ENCODE measurements at regions not wholly inside any gene's neighbourhood (a gene's known extent, or its start where the extent isn't known, plus 50 kb on each side); places are given as distances from the start of the nearest gene placed in this dataset.

- Histone ChIP-seq H3K9me3 (ENCODE audit: control insufficient read depth, insufficient read depth, low read depth, low read length) (no peaks in the 10 kb centered on the region), H3K9ac (ENCODE audit: insufficient read depth, low read length) (no peak overlapping the region), H3K4me3 (replicated peaks in 1 of 4; ENCODE audit: control extremely low read depth in 1 of 4, insufficient read depth in 1 of 4, low read depth in 3 of 4, low read length in 4 of 4) (no peak overlapping the region), H3K36me3 (ENCODE audit: control insufficient read depth, insufficient read depth, low read length) (no peaks in the 10 kb centered on the region), H3K4me2 (ENCODE audit: extremely low read depth, insufficient read depth, low read length) (no peak overlapping the region), H3K79me2 (ENCODE audit: control insufficient read depth, insufficient read depth, low read length) (no peaks in the 10 kb centered on the region), H4K20me1 (ENCODE audit: control insufficient read depth, extremely low read depth, insufficient read depth, low read length) (no peaks in the 10 kb centered on the region), H2AFZ (ENCODE audit: low read length) (no peak overlapping the region), H3K27ac (ENCODE audit: insufficient read depth, low read length) (no peak overlapping the region), H3K4me1 (ENCODE audit: control insufficient read depth, extremely low read depth, insufficient read depth, low read length) (no peaks in the 10 kb centered on the region), H3K27me3 (ENCODE audit: control insufficient read depth, insufficient read depth, low read length) (no peaks in the 10 kb centered on the region)
- DNase-seq (ENCODE audit: low read depth in 2 of 2): no peak
- TF ChIP-seq EZH2 (IDR thresholded peaks at IDR 0.05; ENCODE audit: low read length, missing control alignments) (no peak), CTCF (conservative IDR thresholded peaks at IDR 0.05 in 1 of 2, IDR thresholded peaks at IDR 0.05 in 1 of 2; ENCODE audit: low read depth in 1 of 2, low read length in 2 of 2) (no peak)
These were observed 461.5 kb upstream of the NR2F2 start for GRCh38 chr15:95868970-95869369.

- H3K27ac ChIP-seq (ENCODE audit: insufficient read depth, low read length): no peak overlapping the region
- TF ChIP-seq EZH2 (IDR thresholded peaks at IDR 0.05; ENCODE audit: low read length, missing control alignments): no peak
- no peak for TF ChIP-seq CTCF (conservative IDR thresholded peaks at IDR 0.05 in 1 of 2, IDR thresholded peaks at IDR 0.05 in 1 of 2; ENCODE audit: low read depth in 1 of 2, low read length in 2 of 2)
- peak overlapping the region; percentile 50 for H2AFZ ChIP-seq (ENCODE audit: low read length)
- no peaks in the 10 kb centered on the region for H3K36me3 ChIP-seq (ENCODE audit: control insufficient read depth, insufficient read depth, low read length)
- no peaks in the 10 kb centered on the region for H3K4me1 ChIP-seq (ENCODE audit: control insufficient read depth, extremely low read depth, insufficient read depth, low read length)
- no peak overlapping the region for H3K9ac ChIP-seq (ENCODE audit: insufficient read depth, low read length)
- no peak for DNase-seq (ENCODE audit: low read depth in 2 of 2)
- H3K79me2 ChIP-seq (ENCODE audit: control insufficient read depth, insufficient read depth, low read length): no peaks in the 10 kb centered on the region
- no peaks in the 10 kb centered on the region for H3K27me3 ChIP-seq (ENCODE audit: control insufficient read depth, insufficient read depth, low read length)
- H4K20me1 ChIP-seq (ENCODE audit: control insufficient read depth, extremely low read depth, insufficient read depth, low read length): no peaks in the 10 kb centered on the region
- no peak overlapping the region for H3K4me3 ChIP-seq (replicated peaks in 1 of 4; ENCODE audit: control extremely low read depth in 1 of 4, insufficient read depth in 1 of 4, low read depth in 3 of 4, low read length in 4 of 4)
- no peaks in the 10 kb centered on the region for H3K9me3 ChIP-seq (ENCODE audit: control insufficient read depth, insufficient read depth, low read depth, low read length)
- H3K4me2 ChIP-seq (ENCODE audit: extremely low read depth, insufficient read depth, low read length): no peak overlapping the region
These were observed 460.6 kb upstream of the NR2F2 start for GRCh38 chr15:95869920-95870319.

GRCh38 chr15:95872366-95872771 is 458.1 kb upstream of the NR2F2 start:
- peak; percentile 14 to 85 for DNase-seq (ENCODE audit: low read depth in 2 of 2)
- Histone ChIP-seq H3K27ac (ENCODE audit: insufficient read depth, low read length) (no peak overlapping the region), H3K9ac (ENCODE audit: insufficient read depth, low read length) (no peak overlapping the region), H3K36me3 (ENCODE audit: control insufficient read depth, insufficient read depth, low read length) (no peaks in the 10 kb centered on the region), H3K79me2 (ENCODE audit: control insufficient read depth, insufficient read depth, low read length) (no peaks in the 10 kb centered on the region), H4K20me1 (ENCODE audit: control insufficient read depth, extremely low read depth, insufficient read depth, low read length) (no peaks in the 10 kb centered on the region), H3K4me2 (ENCODE audit: extremely low read depth, insufficient read depth, low read length) (no peak overlapping the region), H3K9me3 (ENCODE audit: control insufficient read depth, insufficient read depth, low read depth, low read length) (no peaks in the 10 kb centered on the region), H3K27me3 (ENCODE audit: control insufficient read depth, insufficient read depth, low read length) (no peaks in the 10 kb centered on the region), H3K4me1 (ENCODE audit: control insufficient read depth, extremely low read depth, insufficient read depth, low read length) (no peaks in the 10 kb centered on the region), H2AFZ (ENCODE audit: low read length) (no peak overlapping the region), H3K4me3 (replicated peaks in 1 of 4; ENCODE audit: control extremely low read depth in 1 of 4, insufficient read depth in 1 of 4, low read depth in 3 of 4, low read length in 4 of 4) (no peak overlapping the region)
- TF ChIP-seq EZH2 (IDR thresholded peaks at IDR 0.05; ENCODE audit: low read length, missing control alignments): no peak
- no peak for TF ChIP-seq CTCF (conservative IDR thresholded peaks at IDR 0.05 in 1 of 2, IDR thresholded peaks at IDR 0.05 in 1 of 2; ENCODE audit: low read depth in 1 of 2, low read length in 2 of 2)

Data from fibroblast of lung (primary cell).